Dermis blood vessel endothelial cell (primary cell): ENCODE measurements at regions not wholly inside any gene's neighbourhood (a gene's known extent, or its start where the extent isn't known, plus 50 kb on each side); places are given as distances from the start of the nearest gene placed in this dataset.

Source experiments
- DNase-seq: peaks from one replicate; pipeline ENCODE4 v3.0.0; 2010

- DNase-seq: no peak
Measured at GRCh38 chr16:76724181-76724580, 447.0 kb downstream of the CNTNAP4 start.

- DNase-seq: no peak
Measured at GRCh38 chr16:76729525-76729924, 452.3 kb downstream of the CNTNAP4 start.

- no peak for DNase-seq
Measured at GRCh38 chr16:76732894-76733293, 455.7 kb downstream of the CNTNAP4 start.

GRCh38 chr16:76741623-76742022 lies 449.4 kb upstream of the MON1B start:
- DNase-seq: no peak

- no peak for DNase-seq
Measured at GRCh38 chr16:76748461-76749348, 442.3 kb upstream of the MON1B start.

GRCh38 chr16:76749780-76750375 lies 441.1 kb upstream of the MON1B start:
- DNase-seq: no peak

GRCh38 chr16:76755496-76755895 lies 435.5 kb upstream of the MON1B start:
- no peak for DNase-seq

GRCh38 chr16:76756423-76756822 lies 434.6 kb upstream of the MON1B start:
- DNase-seq: no peak

- no peak for DNase-seq
Measured at GRCh38 chr16:76756951-76757350, 434.0 kb upstream of the MON1B start.

GRCh38 chr16:76766538-76766937 lies 424.5 kb upstream of the MON1B start:
- no peak for DNase-seq

GRCh38 chr16:76768316-76768715 lies 422.7 kb upstream of the MON1B start:
- no peak for DNase-seq

GRCh38 chr16:76768948-76769347 lies 422.0 kb upstream of the MON1B start:
- no peak for DNase-seq

- DNase-seq: no peak
Measured at GRCh38 chr16:76771216-76771615, 419.8 kb upstream of the MON1B start.

- DNase-seq: no peak
Measured at GRCh38 chr16:76777721-76778465, 413.1 kb upstream of the MON1B start.

- DNase-seq: no peak
Measured at GRCh38 chr16:76780556-76780955, 410.4 kb upstream of the MON1B start.

- no peak for DNase-seq
Measured at GRCh38 chr16:76784530-76784929, 406.5 kb upstream of the MON1B start.

- DNase-seq: no peak
Measured at GRCh38 chr16:76787394-76787793, 403.6 kb upstream of the MON1B start.

- no peak for DNase-seq
Measured at GRCh38 chr16:76791151-76791550, 399.8 kb upstream of the MON1B start.

GRCh38 chr16:76796416-76796815 lies 394.6 kb upstream of the MON1B start:
- no peak for DNase-seq

- no peak for DNase-seq
Measured at GRCh38 chr16:76796978-76797377, 394.0 kb upstream of the MON1B start.

GRCh38 chr16:76797457-76797856 lies 393.5 kb upstream of the MON1B start:
- DNase-seq: no peak

GRCh38 chr16:76800196-76800595 lies 390.8 kb upstream of the MON1B start:
- no peak for DNase-seq

- no peak for DNase-seq
Measured at GRCh38 chr16:76801357-76801756, 389.6 kb upstream of the MON1B start.

- DNase-seq: no peak
Measured at GRCh38 chr16:76816475-76816874, 374.5 kb upstream of the MON1B start.
